TTC549 (cell line): ENCODE measurements at regions not wholly inside any gene's neighbourhood (a gene's known extent, or its start where the extent isn't known, plus 50 kb on each side); places are given as distances from the start of the nearest gene placed in this dataset.

ENCODE experiments used
- FAIRE-seq: peaks from 2 replicates; lab custom pipeline; 2012; peaks lifted over from hg19 to GRCh38; lab: Jason Lieb, UNC

DNA sequence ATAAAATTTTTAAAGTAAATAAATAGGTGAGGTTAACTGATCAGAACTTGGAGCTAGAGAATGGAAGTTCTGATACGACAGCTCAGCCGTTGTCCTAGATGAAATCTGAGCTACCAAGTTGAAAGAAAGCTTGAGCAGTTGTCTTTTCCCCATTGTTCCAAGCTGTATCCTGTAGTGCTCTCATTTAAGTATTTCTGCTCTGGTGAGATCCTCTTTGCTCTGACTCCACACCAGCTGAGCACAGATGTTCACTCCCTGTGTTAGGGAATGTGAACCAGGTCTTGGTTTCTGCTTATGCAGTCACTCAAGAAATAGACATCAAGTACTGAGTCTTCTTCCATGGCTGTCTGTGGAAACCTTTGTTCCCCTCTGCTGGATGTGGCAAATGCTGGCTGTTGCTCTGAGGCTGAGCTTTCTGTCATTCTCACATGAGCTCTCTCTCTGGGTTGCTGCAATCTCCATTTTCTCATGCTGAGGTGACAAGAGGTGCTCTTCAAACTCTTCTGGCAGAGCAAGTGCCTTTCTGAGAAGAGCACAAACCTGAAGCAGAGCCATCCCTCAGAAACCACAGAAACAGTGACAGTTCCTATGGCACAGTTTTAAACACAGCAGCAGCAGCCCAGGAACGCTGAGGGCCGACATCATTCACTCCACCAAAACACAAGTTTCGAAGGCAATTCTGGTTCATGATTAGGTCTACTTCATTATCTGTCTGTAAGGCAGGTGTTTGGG, 194.1 kb downstream of the SP3 start:
- no peak for FAIRE-seq

DNA sequence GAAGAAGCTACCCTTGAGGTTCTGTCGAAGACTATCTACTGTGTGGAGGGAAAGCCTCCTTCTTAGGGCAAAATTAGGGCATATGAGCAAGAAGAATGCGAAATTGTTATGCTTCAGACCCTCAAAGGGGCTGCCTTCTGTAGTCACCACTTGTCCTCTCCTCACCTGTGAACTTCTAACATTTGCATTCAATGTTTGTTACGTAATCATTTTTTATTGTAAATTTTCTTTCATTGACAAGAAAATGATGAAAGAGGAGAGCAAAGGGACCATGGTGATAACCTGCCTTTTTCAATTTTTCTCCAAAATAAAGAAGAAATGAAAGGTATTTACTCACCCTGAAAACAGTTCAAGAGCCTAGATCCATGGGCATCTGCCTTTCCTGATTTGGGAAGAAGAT, 193.0 kb downstream of the SP3 start:
- no peak for FAIRE-seq

DNA sequence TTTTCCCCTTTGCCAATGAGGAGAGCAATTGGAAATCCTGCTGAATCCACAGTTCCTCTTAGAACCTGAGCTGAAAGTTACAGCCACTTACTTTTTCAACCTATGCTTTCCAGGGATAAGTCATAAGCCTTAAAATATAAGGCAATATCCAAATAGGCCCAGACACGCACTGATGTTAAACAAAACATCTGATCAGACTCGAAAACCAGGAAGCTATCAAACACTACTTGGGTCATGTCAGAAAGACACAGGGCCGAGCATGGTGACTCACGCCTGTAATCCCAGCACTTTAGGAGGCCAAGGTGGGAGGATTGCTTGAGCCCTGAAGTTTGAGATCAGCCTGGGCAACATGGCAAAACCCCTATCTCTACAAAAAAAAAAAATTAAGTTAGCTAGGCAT, 192.1 kb downstream of the SP3 start:
- FAIRE-seq, result no peak

DNA sequence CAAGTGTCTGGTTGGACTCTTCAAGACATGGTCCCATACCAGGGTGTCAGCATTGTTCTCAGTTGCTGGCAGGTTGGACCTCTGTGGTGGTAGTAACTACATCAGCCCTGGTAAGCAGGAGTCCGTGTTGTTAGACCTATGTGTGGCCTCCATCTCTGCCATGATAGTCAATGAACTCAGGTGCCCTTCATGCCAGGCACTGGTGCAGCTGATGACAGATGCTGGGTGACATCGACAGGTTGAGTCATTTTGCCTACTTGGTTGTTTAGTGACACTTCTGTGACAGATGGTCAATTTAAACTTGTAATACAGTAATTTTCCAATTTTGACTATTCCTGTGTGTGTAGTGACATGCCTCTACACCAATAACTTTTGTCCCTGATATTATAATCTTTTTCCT, 189.7 kb downstream of the SP3 start:
- FAIRE-seq, result no peak

DNA sequence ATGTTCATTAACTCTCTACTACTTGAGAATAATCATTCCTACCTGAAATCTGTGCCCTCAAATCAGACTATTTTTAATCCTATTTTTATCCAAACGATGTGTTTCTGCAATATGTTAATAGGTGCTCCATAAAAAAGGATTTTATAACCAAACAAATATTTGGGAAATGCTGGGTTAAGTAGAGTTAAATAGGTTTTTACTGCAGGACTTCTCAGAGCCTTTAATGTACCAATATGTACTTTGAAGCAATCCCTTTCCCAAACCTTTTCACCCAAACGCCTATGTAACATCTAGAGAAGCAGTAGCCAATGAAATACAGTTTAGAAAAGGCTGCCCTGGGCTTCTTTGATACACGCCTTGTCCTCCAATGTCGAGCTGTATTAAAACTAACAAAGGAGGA, 182.5 kb downstream of the SP3 start:
- no peak for FAIRE-seq

DNA sequence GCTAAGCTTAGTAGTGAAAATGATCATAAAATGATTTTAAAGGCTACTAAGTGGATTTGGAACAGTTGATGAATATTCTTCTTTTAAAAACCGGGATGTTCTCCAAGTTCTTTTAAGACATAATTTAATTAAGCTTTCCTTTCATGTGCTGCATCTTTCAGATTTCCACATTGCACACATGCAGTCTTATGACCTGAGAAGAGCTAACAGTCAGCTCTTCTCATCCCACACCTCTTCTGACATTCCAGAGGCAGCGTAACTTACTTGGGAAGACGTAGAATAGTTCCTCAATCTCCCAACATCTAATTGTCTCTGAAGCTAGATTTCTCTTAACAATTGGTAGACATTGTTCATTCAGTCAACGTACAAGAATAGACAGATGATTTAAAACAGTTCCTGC, 181.8 kb downstream of the SP3 start:
- no peak for FAIRE-seq

DNA sequence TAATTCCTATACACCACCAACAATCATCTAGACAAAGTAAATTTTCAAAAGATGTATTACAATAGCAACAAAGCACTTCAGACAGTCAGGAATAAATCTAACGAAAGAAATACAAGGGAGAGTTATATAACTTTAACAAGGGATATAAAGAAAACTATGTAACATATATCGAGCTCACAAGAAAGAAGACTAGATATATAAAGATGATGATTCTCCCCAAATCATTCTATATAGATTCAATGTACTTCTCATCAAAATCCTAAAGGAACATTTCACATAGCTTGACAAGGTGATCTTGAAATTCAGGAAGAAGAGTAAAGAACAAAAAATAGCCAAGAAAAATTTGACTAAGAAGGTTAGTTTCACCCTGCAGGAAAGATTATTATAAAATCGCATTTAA, 179.4 kb downstream of the SP3 start:
- no peak for FAIRE-seq

DNA sequence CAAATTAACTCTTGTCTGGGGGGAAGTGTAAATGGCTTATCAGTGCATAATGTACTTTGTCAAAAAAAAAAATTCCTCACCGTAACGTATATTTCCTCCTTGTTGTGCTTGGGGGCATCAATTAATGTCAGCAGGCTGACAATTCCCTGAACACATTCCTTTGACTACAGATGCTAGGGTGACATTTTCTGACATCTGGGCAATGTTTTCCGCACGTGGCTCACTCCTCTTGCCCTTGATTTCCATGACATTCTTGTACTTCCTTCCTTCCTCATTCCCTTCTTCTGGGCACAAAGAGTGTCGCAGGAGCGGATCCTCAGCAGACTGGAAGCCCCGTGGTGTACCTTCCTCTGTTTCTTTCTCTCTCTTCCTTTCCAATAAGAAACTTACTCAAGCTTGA, 173.7 kb downstream of the SP3 start:
- no peak for FAIRE-seq

DNA sequence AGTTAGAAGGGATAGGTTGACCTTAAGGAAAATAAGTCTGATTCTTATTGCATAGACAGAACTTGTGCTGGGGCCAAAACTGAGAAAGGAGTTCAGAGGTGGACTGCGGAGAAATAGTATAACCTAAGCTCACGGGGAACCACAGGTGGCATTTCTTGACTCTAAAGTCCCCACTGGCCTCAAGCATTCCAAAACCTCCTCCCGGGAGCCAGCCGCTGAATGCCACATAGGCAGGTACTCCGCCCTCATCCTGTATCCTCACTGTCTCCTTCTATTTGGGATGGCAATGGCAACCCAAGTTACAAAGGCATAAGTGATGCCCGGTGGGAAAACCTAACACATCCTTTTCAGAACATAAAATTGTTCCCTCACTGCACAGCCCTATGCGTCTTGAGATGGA, 173.0 kb downstream of the SP3 start:
- no peak for FAIRE-seq

DNA sequence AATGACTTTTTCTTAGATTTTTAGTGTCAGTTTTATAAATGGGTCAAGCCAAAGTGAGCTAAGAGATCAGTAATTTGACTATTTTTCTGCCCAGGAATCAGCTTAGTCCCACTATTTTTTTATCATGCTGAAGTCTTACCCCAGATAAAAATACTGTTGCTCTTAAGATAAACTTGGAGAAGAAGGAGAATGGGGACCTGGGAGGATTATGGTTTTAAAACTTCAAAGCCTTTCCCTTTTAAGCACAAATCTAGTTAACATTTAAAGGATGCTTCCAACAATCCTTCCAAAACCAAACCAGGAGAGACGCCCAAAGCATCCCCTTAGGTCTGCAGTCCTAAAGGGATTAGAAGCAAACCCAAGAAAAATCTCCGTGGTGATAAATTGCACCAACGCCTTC, 172.4 kb downstream of the SP3 start:
- FAIRE-seq, result no peak

DNA sequence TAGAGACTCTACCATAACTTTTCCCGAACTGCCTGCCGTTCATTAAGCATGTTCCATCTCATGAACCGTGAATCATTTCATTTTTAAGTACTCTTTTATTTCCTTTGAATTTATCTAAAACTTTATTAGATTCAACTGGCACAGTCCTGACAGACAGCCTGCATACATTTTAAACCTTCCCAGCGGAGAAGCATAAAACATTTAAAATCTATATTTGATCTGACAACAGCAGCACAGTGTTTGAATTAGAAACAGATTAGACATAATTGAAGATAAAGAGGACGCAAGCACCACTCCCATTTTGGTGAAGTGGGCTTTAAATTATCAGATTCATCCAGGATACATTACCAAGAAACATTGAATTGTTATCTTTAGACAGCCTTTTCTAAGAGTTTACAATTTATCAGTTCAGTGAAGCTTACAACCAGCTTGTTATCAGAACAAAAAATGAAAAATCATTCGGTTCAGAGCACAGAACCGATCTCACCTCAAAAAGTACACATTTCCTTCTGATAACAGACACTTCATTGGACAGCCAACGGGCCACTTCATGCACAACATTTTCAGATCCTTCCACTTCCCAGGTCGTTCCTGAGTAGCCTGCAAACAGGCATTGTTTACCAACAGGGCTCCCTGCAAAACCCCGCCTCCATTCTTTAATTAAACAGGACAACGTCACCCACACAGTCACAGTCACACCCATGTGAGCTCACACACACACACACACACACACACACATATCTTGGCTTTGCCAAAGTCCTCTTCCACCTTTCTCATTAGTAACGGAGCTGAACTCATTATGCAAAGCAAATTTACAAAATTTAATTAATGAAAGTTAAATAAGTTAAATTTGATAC, 171.2 kb downstream of the SP3 start:
- FAIRE-seq, result no peak

DNA sequence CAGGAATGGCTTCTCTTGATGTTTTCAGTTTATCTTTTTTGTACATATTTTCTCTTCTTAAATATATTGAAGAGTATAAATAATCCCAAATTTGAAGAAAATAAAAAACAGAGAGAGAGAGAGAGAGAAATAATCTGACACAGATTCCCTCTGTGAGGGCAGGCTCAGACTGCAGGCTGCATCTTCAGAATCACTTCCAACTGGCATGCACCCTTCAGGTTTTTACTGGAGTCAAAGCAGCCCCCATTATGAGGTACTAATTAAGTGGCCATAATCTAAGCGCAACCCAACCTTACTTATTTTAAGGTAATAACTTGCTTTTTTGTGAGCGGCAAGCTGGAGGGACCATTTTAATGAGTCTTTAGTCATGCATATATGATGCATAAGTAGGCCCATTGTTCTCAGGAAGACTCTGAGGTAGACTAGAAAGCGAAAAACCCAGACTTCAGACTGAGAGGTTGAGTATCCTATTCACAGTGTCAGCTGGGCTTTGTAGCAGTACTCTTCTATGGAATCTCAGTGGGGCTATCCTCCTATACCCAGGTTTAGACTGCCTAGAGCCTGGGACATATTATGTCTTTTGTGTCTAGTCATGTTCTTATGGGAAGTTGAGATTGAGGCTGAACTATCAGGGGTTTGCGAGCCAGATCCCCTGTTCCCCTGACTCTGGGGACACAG, 167.4 kb downstream of the SP3 start:
- FAIRE-seq, result no peak

DNA sequence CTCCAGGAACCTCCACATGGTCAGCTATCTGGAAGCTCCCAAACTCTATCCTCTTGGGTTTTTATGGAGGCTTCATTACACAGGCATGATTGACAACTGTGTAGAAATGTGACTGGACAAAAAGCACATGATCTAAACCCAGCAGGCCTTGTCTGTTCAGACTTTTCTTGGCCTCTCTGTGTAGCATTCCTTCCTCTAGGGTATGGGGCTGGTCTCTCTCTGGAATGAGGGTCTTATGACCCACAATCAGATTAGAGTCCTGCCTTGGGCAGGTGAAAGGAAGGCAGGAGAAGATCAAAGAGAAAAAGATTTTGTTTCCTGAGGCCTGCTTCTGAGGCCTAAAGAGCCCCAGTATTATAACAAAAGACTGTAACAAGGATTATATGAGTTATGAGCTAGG, 162.7 kb downstream of the SP3 start:
- FAIRE-seq, result no peak

DNA sequence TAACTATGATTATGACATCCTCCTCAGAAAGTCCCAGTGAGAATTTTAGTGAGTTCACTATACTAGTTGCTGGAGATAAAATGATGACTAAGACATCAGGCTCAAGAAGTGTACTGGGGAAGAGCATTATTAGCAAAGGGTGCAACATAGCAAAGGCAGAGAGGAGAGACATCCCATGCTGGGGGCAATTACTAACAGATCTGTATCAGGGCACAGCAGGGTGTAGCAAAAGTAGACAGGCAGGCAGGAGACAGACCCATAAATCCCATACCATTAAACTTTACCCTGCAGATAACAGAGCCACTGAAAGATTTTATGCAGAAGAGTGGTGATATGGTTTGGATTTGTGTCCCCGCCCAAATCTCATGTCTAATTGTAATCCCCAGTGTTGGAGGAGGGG, 161.7 kb downstream of the SP3 start:
- no peak for FAIRE-seq

DNA sequence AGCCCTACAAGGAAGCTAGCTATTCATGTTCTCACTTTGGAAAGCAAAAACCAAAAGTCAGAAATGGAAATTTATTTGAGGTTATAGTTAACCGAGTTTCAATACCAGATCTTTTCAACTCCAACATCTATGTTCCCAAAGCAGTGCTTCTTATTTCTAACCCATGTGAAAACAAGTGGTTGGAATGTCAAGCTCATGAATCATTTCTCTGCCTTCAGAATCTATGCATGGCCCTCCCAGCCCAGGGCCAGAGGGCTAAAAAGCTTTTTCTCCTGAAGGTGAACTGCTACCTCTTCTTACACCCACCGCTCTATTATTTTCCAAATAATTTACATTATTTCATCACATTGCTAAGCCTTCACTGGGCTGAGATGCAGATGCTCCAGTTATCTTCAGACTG, 158.4 kb downstream of the SP3 start:
- FAIRE-seq, result no peak

DNA sequence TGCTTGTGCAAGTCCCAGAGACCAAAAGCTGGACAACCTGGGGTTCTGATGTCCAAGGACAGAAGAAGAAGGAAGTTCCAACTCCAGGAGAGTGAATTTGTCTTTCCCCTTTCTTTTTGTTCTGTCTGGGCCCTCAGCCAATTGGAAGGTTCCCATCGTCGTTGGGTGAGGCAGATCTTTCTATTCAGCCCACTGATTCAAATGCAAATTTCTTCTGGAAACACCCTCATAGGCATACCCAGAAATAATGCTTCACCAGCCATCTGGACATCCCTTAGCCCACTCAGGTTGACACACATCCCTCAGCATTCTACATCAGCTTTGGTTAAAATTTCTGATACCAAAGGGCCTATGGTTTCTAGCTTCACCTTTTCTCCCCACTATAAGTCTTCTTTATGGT, 156.5 kb downstream of the SP3 start:
- no peak for FAIRE-seq

DNA sequence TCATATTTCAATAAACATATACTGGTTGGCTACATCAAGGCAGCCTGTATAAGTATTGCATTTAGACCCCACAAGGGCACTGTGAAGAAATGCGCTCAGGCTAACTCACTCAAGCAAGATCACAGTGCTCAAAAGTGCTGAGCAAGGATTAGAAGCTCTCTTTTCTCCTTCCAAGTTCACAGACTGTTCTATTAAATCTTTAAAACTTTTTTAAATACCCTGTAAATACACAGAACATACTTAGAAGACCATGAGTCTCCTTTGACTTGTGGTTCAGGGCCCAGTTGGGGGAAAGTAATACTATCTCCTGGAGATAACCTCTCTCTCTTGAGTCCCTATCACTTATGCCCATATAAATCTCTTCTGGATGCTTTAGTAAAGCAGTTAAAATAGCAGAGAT, 152.9 kb downstream of the SP3 start:
- no peak for FAIRE-seq

DNA sequence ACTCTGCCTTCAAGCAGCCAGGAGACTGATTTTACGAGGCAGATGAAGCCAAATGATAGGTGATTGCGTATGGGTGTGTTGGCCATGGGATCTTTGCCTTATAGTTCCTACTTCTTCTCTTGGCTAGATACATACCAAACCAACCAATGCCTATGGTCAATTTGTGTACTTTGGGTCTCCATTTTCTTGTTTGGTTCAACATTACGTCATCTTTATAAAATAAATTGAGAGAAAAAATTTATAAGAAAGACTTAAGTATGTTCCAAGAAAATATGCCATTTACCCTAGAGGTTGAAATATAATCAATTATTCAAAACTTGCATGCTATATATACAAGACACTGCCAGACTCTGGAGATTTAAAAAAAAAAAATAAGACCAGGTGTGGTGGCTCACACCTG, 150.9 kb downstream of the SP3 start:
- no peak for FAIRE-seq

DNA sequence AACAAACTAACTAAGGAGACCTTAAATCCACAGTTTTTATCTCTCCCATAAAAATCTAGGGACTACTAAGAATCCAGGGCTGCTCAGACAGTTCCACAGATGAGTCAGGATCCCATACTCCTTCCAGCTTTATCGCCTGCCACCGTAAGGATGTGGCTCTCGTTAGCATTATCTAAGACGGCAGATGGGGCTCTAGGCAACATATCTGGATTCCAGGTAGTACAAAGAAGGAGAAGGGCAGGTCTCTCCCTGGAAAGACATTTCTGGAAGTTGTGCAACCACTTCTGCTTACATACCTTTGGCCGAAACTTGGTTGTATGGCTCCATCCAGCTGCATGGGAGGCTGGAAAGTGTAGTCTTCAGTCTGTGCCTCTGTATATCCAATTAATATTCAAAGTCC, 149.4 kb downstream of the SP3 start:
- no peak for FAIRE-seq

DNA sequence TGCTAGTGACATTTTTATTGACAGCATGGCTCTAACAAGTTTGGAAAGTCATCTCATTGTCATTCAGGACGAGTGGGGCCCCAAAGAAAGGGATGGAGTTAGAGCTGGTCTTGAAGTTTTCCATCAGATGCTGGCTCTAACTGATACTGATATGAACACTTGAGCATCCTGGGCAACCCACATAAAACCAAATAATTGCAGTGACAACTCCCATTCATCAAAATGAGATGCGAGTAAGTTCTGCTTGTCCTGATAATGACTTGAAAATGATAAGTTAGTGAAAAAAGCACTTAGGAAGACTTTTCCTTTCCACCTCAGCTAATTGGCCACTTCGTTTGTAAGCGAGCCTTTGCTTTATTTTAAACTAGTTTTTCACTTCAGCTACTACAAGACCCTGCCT, 147.6 kb downstream of the SP3 start:
- no peak for FAIRE-seq

DNA sequence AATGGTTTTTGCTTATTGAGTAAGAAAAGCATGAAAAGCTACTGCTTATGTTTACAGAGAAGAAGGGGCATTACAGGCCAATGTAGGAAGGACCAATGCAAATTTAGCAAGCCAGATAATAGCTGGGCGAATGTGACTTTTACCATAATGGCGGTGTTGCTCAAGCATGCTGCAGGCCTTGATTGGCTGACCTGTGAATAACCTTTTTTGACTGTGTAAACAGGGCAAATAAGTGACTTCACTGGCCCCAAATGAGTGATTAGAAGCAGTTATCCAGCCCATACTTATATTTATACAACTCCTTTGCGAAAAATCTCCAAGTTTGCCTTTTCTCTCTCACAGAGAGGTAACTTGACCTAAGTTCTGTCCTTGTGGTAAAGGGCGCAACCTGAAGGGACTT, 146.9 kb downstream of the SP3 start:
- no peak for FAIRE-seq

DNA sequence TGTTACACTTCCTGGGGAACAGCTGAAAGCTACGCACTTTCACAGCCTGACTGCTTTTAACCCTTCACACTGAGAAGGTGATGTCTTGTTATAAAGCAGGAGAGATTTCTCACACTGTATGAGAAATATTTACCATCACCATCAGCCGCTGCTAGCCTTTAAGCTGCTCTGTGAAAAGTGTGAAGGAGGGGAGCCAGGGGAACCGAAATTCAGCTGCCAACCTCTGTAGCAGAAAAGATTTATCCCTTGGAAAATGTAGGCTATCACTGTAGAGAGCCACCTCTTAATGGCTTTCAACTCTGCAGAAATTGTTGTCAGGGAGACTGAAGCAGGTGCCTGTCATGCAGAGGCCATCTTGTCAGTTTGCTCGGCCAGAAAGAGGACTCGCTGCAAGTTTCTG, 145.3 kb downstream of the SP3 start:
- no peak for FAIRE-seq

DNA sequence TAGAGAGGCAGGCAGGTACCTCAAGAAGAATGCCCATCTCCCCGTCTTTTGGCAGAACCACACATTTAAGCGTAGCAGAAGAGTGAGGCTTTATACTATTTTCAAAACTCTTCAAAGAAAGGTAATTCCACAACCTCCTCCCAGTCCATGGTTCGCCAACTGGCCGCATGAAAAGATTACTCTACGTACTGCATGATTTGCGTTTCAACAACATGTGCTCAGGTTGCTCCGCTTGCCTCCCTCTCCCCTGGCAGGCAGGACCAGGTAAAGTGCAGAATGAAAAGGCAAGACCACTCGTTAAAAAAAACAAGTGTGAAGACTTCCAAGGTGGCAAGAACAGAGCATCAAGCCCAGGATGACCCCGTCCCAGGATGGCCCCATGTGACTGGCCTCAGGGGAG, 143.7 kb downstream of the SP3 start:
- FAIRE-seq, result no peak
